ENCODE measurements at regions not wholly inside any gene's neighbourhood (a gene's known extent, or its start where the extent isn't known, plus 50 kb on each side); places are given as distances from the start of the nearest gene placed in this dataset.

DNA sequence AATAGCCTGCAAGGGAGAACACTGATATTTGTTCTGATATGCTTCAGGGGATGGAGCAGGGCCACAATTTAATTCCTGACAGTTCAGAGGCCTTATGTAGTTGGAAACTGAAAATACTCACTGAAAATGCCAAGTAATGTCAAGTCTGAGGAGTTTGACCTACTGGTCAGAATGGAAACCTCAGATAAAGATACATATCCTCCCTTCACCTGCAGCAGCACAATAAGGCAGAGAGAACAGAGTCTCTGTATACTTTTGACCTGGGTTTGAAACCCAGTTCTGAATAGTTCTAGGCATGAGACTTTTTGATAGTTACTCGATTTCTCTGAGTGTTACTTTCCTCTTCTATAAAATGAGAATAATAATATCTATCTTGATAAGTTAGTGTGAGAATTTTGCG is 65.8 kb upstream of the TRPC5 start:
- DNase-seq = peak; percentile 19
- H3K9me3 ChIP-seq (replicated peaks; ENCODE audit: insufficient read depth, low read length) = no peaks in the 10 kb centered on the region
- no peak overlapping the region for H3K27ac ChIP-seq (ENCODE audit: low read length)
- no peaks in the 10 kb centered on the region for H3K79me2 ChIP-seq (ENCODE audit: low read length)
- H3K36me3 ChIP-seq (replicated peaks; ENCODE audit: insufficient read depth, low read length) = no peaks in the 10 kb centered on the region
- H3K4me3 ChIP-seq (ENCODE audit: low read length) = no peak overlapping the region
- H4K20me1 ChIP-seq (ENCODE audit: insufficient read depth, low read length) = no peaks in the 10 kb centered on the region
- H3K4me1 ChIP-seq (ENCODE audit: low read length) = peaks cover 25% of the 10 kb centered on the region
- no peak overlapping the region for H2AFZ ChIP-seq (ENCODE audit: low read length)
- H3K9me2 ChIP-seq (replicated peaks; ENCODE audit: insufficient read depth, low read length) = no peaks in the 10 kb centered on the region
- TF ChIP-seq EZH2phosphoT487 (IDR thresholded peaks at IDR 0.05; ENCODE audit: low read length) = no peak
- TF ChIP-seq EZH2 (optimal IDR thresholded peaks at IDR 0.05; ENCODE audit: low read depth, low read length) = no peak
- TF ChIP-seq, protein P1, sequence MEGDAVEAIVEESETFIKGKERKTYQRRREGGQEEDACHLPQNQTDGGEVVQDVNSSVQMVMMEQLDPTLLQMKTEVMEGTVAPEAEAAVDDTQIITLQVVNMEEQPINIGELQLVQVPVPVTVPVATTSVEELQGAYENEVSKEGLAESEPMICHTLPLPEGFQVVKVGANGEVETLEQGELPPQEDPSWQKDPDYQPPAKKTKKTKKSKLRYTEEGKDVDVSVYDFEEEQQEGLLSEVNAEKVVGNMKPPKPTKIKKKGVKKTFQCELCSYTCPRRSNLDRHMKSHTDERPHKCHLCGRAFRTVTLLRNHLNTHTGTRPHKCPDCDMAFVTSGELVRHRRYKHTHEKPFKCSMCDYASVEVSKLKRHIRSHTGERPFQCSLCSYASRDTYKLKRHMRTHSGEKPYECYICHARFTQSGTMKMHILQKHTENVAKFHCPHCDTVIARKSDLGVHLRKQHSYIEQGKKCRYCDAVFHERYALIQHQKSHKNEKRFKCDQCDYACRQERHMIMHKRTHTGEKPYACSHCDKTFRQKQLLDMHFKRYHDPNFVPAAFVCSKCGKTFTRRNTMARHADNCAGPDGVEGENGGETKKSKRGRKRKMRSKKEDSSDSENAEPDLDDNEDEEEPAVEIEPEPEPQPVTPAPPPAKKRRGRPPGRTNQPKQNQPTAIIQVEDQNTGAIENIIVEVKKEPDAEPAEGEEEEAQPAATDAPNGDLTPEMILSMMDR (IDR thresholded peaks at IDR 0.05; ENCODE audit: low read length) = no peak
- H3K9ac ChIP-seq (ENCODE audit: low read length) = no peak overlapping the region
- no peaks in the 10 kb centered on the region for H3K27me3 ChIP-seq (replicated peaks; ENCODE audit: insufficient read depth, low read length)
- no peaks in the 10 kb centered on the region; the same call in 1 of the 2 replicates for H3F3A ChIP-seq (ENCODE audit: insufficient read depth, low read length)
- H3K4me2 ChIP-seq (ENCODE audit: low read depth, low read length) = no peak overlapping the region

DNA sequence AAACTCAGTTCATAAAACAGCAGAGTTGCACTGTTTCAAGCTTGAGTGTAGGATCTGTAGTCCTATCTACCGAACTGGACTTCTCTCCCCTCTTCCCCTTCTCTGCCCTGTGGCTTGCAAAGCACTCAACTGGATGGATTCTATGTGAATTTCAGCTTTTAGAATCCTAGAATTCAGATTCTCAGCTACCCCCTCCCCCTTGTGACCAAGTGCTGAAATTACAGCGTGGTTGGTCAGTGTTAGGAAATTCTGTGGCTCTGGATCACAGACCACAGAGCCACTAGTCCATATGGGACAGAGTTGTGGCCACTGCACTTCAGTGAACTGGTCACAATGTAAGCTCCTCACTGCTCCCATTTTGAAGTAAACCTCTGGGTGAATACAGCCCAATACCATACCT is 64.6 kb upstream of the TRPC5 start:
- Histone ChIP-seq H4K20me1 (ENCODE audit: insufficient read depth, low read length) (no peaks in the 10 kb centered on the region), H3K36me3 (replicated peaks; ENCODE audit: insufficient read depth, low read length) (no peaks in the 10 kb centered on the region), H3F3A (ENCODE audit: insufficient read depth, low read length) (no peaks in the 10 kb centered on the region; the same call in 1 of the 2 replicates), H3K27me3 (replicated peaks; ENCODE audit: insufficient read depth, low read length) (no peaks in the 10 kb centered on the region), H3K9me3 (replicated peaks; ENCODE audit: insufficient read depth, low read length) (no peaks in the 10 kb centered on the region), H2AFZ (ENCODE audit: low read length) (no peak overlapping the region), H3K27ac (ENCODE audit: low read length) (no peak overlapping the region), H3K79me2 (ENCODE audit: low read length) (no peaks in the 10 kb centered on the region), H3K9ac (ENCODE audit: low read length) (no peak overlapping the region), H3K4me1 (ENCODE audit: low read length) (peaks cover 25% of the 10 kb centered on the region), H3K9me2 (replicated peaks; ENCODE audit: insufficient read depth, low read length) (no peaks in the 10 kb centered on the region), H3K4me2 (ENCODE audit: low read depth, low read length) (no peak overlapping the region), H3K4me3 (ENCODE audit: low read length) (no peak overlapping the region)
- TF ChIP-seq, protein P1 (IDR thresholded peaks at IDR 0.05; ENCODE audit: low read length) = peak; percentile 50
- no peak for TF ChIP-seq EZH2 (optimal IDR thresholded peaks at IDR 0.05; ENCODE audit: low read depth, low read length)
- peak; percentile 40 for DNase-seq

DNA sequence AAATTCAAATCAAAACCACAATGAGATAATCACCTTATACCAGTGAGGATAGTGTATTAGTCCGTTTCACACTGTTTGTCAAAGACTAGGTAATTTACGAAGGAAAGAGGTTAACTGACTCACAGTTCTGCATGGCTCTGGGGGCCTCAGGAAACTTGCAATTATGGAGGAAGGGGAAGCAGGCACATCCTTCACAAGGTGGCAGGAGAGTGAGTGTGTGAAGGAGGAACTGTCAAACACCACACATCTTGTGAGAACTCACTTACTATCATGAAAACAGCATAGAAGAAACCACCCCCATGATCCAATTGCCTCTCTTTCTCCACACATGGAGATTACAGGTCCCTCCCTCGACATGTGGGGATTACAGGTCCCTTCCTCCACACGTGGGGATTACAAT is 54.7 kb upstream of the TRPC5 start:
- Histone ChIP-seq H3K27me3 (replicated peaks; ENCODE audit: insufficient read depth, low read length) (no peaks in the 10 kb centered on the region), H4K20me1 (ENCODE audit: insufficient read depth, low read length) (no peaks in the 10 kb centered on the region), H3K79me2 (ENCODE audit: low read length) (no peaks in the 10 kb centered on the region), H3K4me2 (ENCODE audit: low read depth, low read length) (no peak overlapping the region), H3K27ac (ENCODE audit: low read length) (no peak overlapping the region), H3K4me1 (ENCODE audit: low read length) (no peaks in the 10 kb centered on the region), H3K4me3 (ENCODE audit: low read length) (no peak overlapping the region), H3K9me2 (replicated peaks; ENCODE audit: insufficient read depth, low read length) (no peaks in the 10 kb centered on the region), H3F3A (ENCODE audit: insufficient read depth, low read length) (no peaks in the 10 kb centered on the region), H3K36me3 (replicated peaks; ENCODE audit: insufficient read depth, low read length) (no peaks in the 10 kb centered on the region), H2AFZ (ENCODE audit: low read length) (no peak overlapping the region), H3K9me3 (replicated peaks; ENCODE audit: insufficient read depth, low read length) (no peaks in the 10 kb centered on the region), H3K9ac (ENCODE audit: low read length) (no peak overlapping the region)
- no peak for DNase-seq
- TF ChIP-seq EZH2 (optimal IDR thresholded peaks at IDR 0.05; ENCODE audit: low read depth, low read length) (no peak), EZH2phosphoT487 (IDR thresholded peaks at IDR 0.05; ENCODE audit: low read length) (no peak)
- TF ChIP-seq, protein P1 (IDR thresholded peaks at IDR 0.05; ENCODE audit: low read length) = no peak
